H9 (cell line): ENCODE measurements at regions not wholly inside any gene's neighbourhood (a gene's known extent, or its start where the extent isn't known, plus 50 kb on each side); places are given as distances from the start of the nearest gene placed in this dataset.

Experiments used
- DNase-seq: peaks from one replicate; pipeline ENCODE4 v3.0.0-alpha.2; 2017
- H2AFZ ChIP-seq: one replicate; pipeline ENCODE4 v1.6.1; 2013; ENCODE audit warnings: mild to moderate bottlenecking, low read length, control low read depth, moderate library complexity
- H2AK5ac ChIP-seq: 2 replicates; pipeline ENCODE4 v1.6.1; 2013; ENCODE audit warnings: low read length, control low read depth, mixed read lengths; ENCODE audit not compliant: insufficient read length
- H2BK120ac ChIP-seq: one replicate; pipeline ENCODE4 v1.6.1; 2013; ENCODE audit warnings: low read depth, mild to moderate bottlenecking, low read length, control low read depth, inconsistent platforms; ENCODE audit not compliant: poor library complexity, severe bottlenecking
- H2BK12ac ChIP-seq: 2 replicates; pipeline ENCODE4 v1.6.1; 2013; ENCODE audit warnings: low read length, control low read depth, mixed read lengths, low read depth; ENCODE audit not compliant: insufficient read length
- H2BK15ac ChIP-seq: 2 replicates; pipeline ENCODE4 v1.6.1; 2013; ENCODE audit warnings: low read depth, low read length, control low read depth
- H2BK20ac ChIP-seq: one replicate; pipeline ENCODE4 v1.6.1; 2013; ENCODE audit warnings: low read depth, mild to moderate bottlenecking, low read length, control low read depth, inconsistent platforms; ENCODE audit not compliant: poor library complexity, severe bottlenecking
- H2BK5ac ChIP-seq: 2 replicates; pipeline ENCODE4 v1.6.1; 2013; ENCODE audit warnings: low read length, control low read depth, mixed read lengths; ENCODE audit not compliant: insufficient read length
- H3K14ac ChIP-seq: 2 replicates; pipeline ENCODE4 v1.6.1; 2013; ENCODE audit warnings: low read length, control low read depth; ENCODE audit not compliant: insufficient read depth
- H3K18ac ChIP-seq: 2 replicates; pipeline ENCODE4 v1.6.1; 2013; ENCODE audit warnings: low read depth, mild to moderate bottlenecking, mixed read lengths, low read length, control low read depth; ENCODE audit not compliant: insufficient read length
- H3K23ac ChIP-seq: 2 replicates; pipeline ENCODE4 v1.6.1; 2013; ENCODE audit warnings: low read length, control low read depth, mixed read lengths, low read depth; ENCODE audit not compliant: insufficient read length
- H3K23me2 ChIP-seq: 2 replicates; pipeline ENCODE4 v1.6.1; 2013; ENCODE audit warnings: low read depth, mild to moderate bottlenecking, mixed read lengths, low read length, control low read depth; ENCODE audit not compliant: insufficient read length, poor library complexity, severe bottlenecking
- H3K27ac ChIP-seq: 2 replicates; pipeline ENCODE4 v1.5.1; 2013; ENCODE audit warnings: low read length, control low read depth, mixed read lengths, low read depth; ENCODE audit not compliant: insufficient read length
- H3K27me3 ChIP-seq: 2 replicates; pipeline ENCODE4 v1.6.1; 2013; ENCODE audit warnings: low read length, control low read depth, inconsistent platforms; ENCODE audit not compliant: insufficient read depth
- H3K4ac ChIP-seq: 2 replicates; pipeline ENCODE4 v1.6.1; 2013; ENCODE audit warnings: low read depth, mild to moderate bottlenecking, control low read depth, inconsistent platforms, low read length, moderate library complexity
- H3K4me1 ChIP-seq: 2 replicates; pipeline ENCODE4 v1.6.1; 2013; ENCODE audit warnings: low read length, control low read depth, inconsistent platforms; ENCODE audit not compliant: insufficient read depth
- H3K4me2 ChIP-seq: 2 replicates; pipeline ENCODE4 v1.6.1; 2013; ENCODE audit warnings: low read length, control low read depth, mixed read lengths; ENCODE audit not compliant: insufficient read length, insufficient read depth
- H3K56ac ChIP-seq: 2 replicates; pipeline ENCODE4 v1.6.1; 2013; ENCODE audit warnings: low read depth, mild to moderate bottlenecking, mixed read lengths, low read length, control low read depth; ENCODE audit not compliant: insufficient read length
- H3K79me1 ChIP-seq: 2 replicates; pipeline ENCODE4 v1.6.1; 2013; ENCODE audit warnings: low read depth, mild to moderate bottlenecking, moderate library complexity, low read length, control low read depth, inconsistent platforms; ENCODE audit not compliant: insufficient read depth, poor library complexity, severe bottlenecking
- H3K79me2 ChIP-seq: 2 replicates; pipeline ENCODE4 v1.6.1; 2013; ENCODE audit warnings: low read length, control low read depth, inconsistent platforms; ENCODE audit not compliant: insufficient read depth
- H3K9ac ChIP-seq: 2 replicates; pipeline ENCODE4 v1.6.1; 2013; ENCODE audit warnings: low read length, control low read depth, mixed read lengths; ENCODE audit not compliant: insufficient read length; ENCODE audit errors: extremely low read depth
- H3K9me3 ChIP-seq: one replicate; pipeline ENCODE4 v1.6.1; 2013; ENCODE audit warnings: low read depth, low read length, inconsistent platforms; ENCODE audit not compliant: control insufficient read depth
- H3T11ph ChIP-seq: one replicate; pipeline ENCODE4 v1.6.1; 2013; ENCODE audit warnings: mild to moderate bottlenecking, low read length, control low read depth, inconsistent platforms
- H4K20me1 ChIP-seq: one replicate; pipeline ENCODE4 v1.6.1; 2013; ENCODE audit not compliant: control insufficient read depth, insufficient read length, insufficient read depth
- H4K5ac ChIP-seq: 2 replicates; pipeline ENCODE4 v1.6.1; 2013; ENCODE audit warnings: low read depth, mild to moderate bottlenecking, mixed read lengths, low read length, control low read depth; ENCODE audit not compliant: insufficient read length
- H4K8ac ChIP-seq: replicated peaks from 2 replicates; pipeline ENCODE4 v1.6.1; 2013; ENCODE audit warnings: low read length, control low read depth, mixed read lengths, low read depth; ENCODE audit not compliant: insufficient read length
- H4K91ac ChIP-seq: 2 replicates; pipeline ENCODE4 v1.6.1; 2013; ENCODE audit warnings: low read depth, mild to moderate bottlenecking, moderate library complexity, mixed read lengths, low read length, control low read depth; ENCODE audit not compliant: insufficient read length
- H3K27ac Mint-ChIP-seq, 3 experiments: 2 replicates in 2 of 3; 3 replicates in 1 of 3; pipeline ENCODE4 v1.8.0; 2020 to 2021; ENCODE audit warnings: mixed read lengths in 3 of 3, mild to moderate bottlenecking in 1 of 3, moderate library complexity in 1 of 3
- H3K27me3 Mint-ChIP-seq: 2 replicates; pipeline ENCODE4 v1.8.0; 2021; ENCODE audit warnings: low read depth, mild to moderate bottlenecking, moderate library complexity, mixed read lengths
- H3K36me3 Mint-ChIP-seq, 3 experiments: 2 replicates in 2 of 3; 3 replicates in 1 of 3; pipeline ENCODE4 v1.8.0; 2020 to 2021; ENCODE audit warnings: low read depth in 3 of 3, mixed read lengths in 3 of 3; ENCODE audit not compliant: insufficient read depth in 1 of 3
- H3K4me1 Mint-ChIP-seq, 2 experiments: 2 replicates each; pipeline ENCODE4 v1.8.0; 2020; ENCODE audit warnings: mixed read lengths in 2 of 2
- H3K4me3 Mint-ChIP-seq, 2 experiments: 2 replicates in 1 of 2; 3 replicates in 1 of 2; pipeline ENCODE4 v1.8.0; 2020 to 2021; ENCODE audit warnings: mild to moderate bottlenecking in 2 of 2, mixed read lengths in 2 of 2, moderate library complexity in 1 of 2
- H3K9me3 Mint-ChIP-seq, 2 experiments: 2 replicates in 1 of 2; 3 replicates in 1 of 2; pipeline ENCODE4 v1.8.0; 2020; ENCODE audit warnings: mild to moderate bottlenecking in 2 of 2, mixed read lengths in 2 of 2, moderate library complexity in 1 of 2
- CTCF ChIP-seq: fragments of 200-600 bp; sonication (generic); conservative IDR thresholded peaks from 3 replicates; pipeline ENCODE4 v1.8.0; 2021; ENCODE audit warnings: antibody characterized with exemption, mild to moderate bottlenecking
- WGBS: extraction: QIAGEN DNeasy Blood & Tissue Kit; methylation state at CpG from one replicate; pipeline ENCODE4 v1.1.7; 2013; ENCODE audit warnings: missing lambda C conversion rate, low lambda C conversion rate, mixed read lengths; ENCODE audit not compliant: insufficient read length; ENCODE audit errors: extremely low coverage; 5-methylcytosine and 5-hydroxymethylcytosine counted together

GRCh38 chr20:19893356-19893755 is 123.8 kb upstream of the NAA20 start:
- Mint-ChIP-seq H3K27me3 (peaks cover 2% of the 10 kb centered on the region; the same call in 1 of the 2 replicates), H3K4me3 (no peak overlapping the region), H3K4me1 (no peaks in the 10 kb centered on the region), H3K36me3 (no peaks in the 10 kb centered on the region), H3K9me3 (peaks cover 0 to under 1% of the 10 kb centered on the region in 2 experiments; a peak in 1 of 5 replicates), H3K27ac (no peak overlapping the region)
- H2BK5ac ChIP-seq, result no peak overlapping the region
- peaks cover 4% of the 10 kb centered on the region for H3K23me2 ChIP-seq
- no peaks in the 10 kb centered on the region for H3K27me3 ChIP-seq
- no peaks in the 10 kb centered on the region for H3K4me1 ChIP-seq
- no peak overlapping the region for H2BK12ac ChIP-seq
- H3K79me1 ChIP-seq, result no peaks in the 10 kb centered on the region
- no peak overlapping the region for H2BK15ac ChIP-seq
- no peaks in the 10 kb centered on the region for H3K9me3 ChIP-seq
- no peaks in the 10 kb centered on the region for H3K79me2 ChIP-seq
- no peak overlapping the region for H3K14ac ChIP-seq
- no peak overlapping the region for H3K18ac ChIP-seq
- no CpG with 5 or more reads among the region's 4 CpGs for WGBS
- no peak overlapping the region for H3K27ac ChIP-seq
- no peak overlapping the region for H2BK20ac ChIP-seq
- no peak overlapping the region for H4K91ac ChIP-seq
- H3K4ac ChIP-seq, result no peak overlapping the region
- DNase-seq, result no peak
- H4K20me1 ChIP-seq, result no peaks in the 10 kb centered on the region
- no peak overlapping the region for H3K23ac ChIP-seq
- H3T11ph ChIP-seq, result no peak overlapping the region
- no peak overlapping the region for H3K9ac ChIP-seq
- no peak overlapping the region for H4K5ac ChIP-seq
- H3K56ac ChIP-seq, result no peak overlapping the region
- no peak for TF ChIP-seq CTCF
- no peak overlapping the region for H2BK120ac ChIP-seq
- no peak overlapping the region for H3K4me2 ChIP-seq
- H2AFZ ChIP-seq, result no peak overlapping the region
- no peak overlapping the region for H2AK5ac ChIP-seq
- H4K8ac ChIP-seq, result no peak overlapping the region
